Activated CD8-positive, alpha-beta memory T cell treated with anti-CD3 and anti-CD28 coated beads for 36 hours (primary cell): ENCODE measurements at regions not wholly inside any gene's neighbourhood (a gene's known extent, or its start where the extent isn't known, plus 50 kb on each side); places are given as distances from the start of the nearest gene placed in this dataset.
"Not testable (repeated sequence)": the region's sequence is repeated elsewhere in the genome, so short reads cannot be mapped to it uniquely, and the experiment has no call there.

ENCODE experiments used
- CTCF ChIA-PET: fragments of 350-600 bp; sonication (Branson Sonifier 250); formaldehyde crosslinking; loops from one replicate; lab custom pipeline; 2021; ENCODE audit warnings: antibody characterized with exemption; lab: Charles Lee
- POLR2A ChIA-PET: fragments of 350-600 bp; sonication (Branson Sonifier 250); formaldehyde crosslinking; loops from one replicate; lab custom pipeline; 2021; ENCODE audit warnings: antibody characterized with exemption; lab: Charles Lee

DNA sequence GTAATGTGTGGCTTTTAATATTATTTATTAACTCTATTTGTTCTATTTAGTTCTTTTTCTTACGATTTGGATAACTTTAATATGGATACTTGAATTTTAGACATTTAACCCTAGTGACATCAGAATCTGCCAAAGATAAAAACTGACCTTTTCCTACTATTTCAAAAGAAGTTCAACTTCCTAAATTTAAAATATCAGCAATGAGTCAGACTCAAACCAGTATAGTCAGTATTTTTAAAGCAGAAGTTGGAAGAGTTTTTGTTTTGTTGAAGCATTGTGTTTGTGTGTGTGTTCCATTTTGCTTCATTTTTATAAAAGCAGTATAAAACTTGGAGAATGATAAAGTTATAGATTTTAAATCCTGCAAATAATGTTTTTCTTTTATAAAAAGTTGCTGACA is 251.8 kb upstream of the RASA1 start:
- POLR2A ChIA-PET: no interaction called here
- CTCF ChIA-PET: no interaction called here

DNA sequence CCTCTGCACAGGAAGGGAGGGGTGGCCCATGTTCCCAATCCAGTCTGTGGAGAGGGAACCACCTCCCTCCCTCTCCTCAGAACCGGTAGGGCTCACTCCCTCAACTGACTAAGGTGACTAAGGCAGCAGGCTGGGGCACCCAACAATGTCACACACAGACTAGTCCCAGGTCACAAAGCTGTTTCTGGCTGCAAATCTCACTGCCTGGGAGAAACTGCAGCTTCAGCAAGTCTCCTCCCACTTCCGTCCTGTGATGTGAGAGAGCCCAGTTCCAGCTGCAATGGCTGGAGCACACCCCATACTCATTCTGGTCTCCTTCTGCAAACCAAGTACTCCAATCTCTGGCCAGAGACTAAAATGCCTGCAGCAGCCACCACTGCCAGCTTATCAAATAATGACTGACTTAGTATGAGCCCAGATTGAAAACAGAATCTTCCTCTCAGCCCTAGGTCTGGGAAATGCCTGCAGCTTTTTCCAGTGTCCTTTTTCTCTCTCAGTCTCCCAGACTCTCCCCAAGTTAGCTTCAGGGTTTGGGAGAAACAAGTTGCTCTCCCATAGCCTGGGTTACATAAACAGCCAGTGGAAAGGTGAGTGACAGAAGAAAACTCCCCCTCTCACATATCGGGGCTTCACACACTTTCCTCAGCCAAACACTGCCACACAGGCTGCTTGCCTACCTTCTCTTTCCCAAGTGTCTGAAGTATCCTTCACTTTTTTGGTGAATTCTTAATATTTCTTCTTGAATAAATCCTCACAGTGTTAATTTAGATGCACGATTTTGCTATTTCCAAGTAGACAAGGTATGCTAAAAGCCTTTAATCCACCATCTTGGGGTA is 247.4 kb upstream of the RASA1 start:
- CTCF ChIA-PET: no interaction called here
- POLR2A ChIA-PET: no interaction called here

DNA sequence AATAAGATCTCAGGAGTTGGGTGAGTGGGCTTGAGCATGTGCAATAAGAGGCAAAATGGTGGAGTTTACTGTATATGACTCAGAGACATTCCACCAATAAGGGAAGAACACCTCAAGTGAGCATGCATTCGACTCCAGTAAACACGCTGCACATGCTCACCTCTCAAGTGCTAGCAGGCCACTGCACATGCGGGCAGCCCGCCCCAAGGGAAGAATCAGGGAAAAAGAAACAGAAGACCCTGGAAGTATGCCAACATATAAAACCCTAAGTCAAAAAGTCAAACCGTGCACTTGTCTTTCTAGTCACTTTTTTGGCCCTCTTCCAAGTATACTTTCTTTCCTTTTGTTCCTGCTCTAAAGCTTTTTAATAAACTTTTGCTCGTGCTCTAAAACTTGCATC is 245.3 kb upstream of the RASA1 start:
- ChIA-PET POLR2A (no interaction called here), CTCF (no interaction called here)

DNA sequence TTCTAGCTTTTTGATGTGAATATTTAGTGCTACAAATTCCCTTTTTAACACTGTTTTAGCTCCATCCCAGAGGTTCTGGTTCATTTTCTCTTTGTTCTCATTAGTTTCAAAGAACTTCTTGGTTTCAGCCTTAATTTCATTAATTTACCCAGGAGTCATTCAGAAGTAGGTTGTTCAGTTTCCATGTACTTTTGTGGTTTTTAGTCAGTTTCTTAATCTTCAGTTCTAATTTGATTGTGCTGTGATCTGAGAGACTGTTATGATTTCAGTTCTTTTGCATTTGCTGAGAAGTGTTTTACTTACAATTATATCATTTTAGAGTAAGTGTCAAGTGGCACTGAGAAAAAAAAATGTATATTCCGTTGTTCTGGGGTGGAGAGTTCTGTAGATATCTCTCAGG is 240.1 kb upstream of the RASA1 start:
- CTCF ChIA-PET: no interaction called here
- POLR2A ChIA-PET: no interaction called here

DNA sequence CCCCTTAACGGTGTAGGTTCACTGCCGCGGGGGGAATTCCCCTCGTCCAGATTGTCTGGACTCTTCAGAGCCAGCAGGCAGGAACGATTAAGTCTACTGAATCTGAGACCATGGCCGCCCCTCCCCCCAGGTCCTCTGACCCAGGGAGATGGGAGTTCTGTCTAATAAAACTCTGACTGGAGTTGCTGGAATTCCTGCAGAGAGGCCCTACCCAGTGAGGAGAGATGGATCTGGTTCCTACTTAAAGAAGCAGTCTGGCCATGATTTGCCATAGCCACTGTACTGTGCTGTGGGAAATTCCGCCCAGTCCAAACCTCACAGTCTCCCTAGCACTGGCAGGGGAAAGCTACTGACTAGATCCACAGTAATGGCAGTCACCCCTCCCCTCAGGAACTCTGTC is 237.7 kb upstream of the RASA1 start:
- ChIA-PET CTCF (no interaction called here), POLR2A (interaction anchor here (0.6 kb wide), 1 partner anchor 238 kb away, joined by 3 read pairs; the partner anchor contains the start of gene RASA1)

DNA sequence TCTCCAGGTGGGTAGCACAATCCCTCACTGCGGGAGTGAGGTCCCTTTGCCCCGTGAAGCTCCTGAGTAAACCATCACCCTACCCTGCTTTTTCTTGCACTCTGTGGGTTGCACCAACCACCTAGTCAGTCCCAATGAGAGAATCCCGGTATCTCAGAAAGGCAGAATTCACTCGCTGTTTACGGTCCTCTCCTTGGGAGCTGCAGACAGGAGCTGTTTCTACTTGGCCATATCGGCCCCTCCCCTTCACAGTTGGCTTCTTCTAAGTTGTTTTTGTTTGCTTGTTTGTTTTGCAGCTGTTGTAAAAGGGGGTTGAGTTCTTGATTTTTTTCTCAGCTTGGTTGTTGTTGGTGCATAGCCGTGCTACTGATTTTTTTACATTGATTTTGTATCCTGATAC is 237.0 kb upstream of the RASA1 start:
- CTCF ChIA-PET: no interaction called here
- POLR2A ChIA-PET: interaction anchor here (0.6 kb wide), 1 partner anchor 237 kb away, joined by 3 read pairs; the partner anchor contains the start of gene RASA1

DNA sequence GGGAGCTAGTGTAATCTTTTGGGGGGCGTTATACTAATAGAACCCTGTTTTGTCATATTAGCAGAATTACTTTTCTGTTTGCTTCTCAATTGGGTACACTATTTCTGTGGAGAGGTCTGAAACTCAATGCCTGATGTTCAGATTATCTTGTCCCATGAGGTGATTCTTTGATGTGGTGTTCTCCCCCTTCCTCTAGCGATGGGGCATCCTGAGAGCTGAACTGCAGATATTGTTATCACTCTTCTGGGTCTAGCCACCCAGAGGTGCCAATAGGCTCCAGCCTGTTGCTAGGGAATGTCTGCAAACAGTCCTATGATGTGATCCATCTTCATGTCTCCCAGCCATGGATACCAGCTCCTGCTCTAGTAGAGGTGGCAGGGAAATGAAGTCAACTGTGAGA is 233.1 kb upstream of the RASA1 start:
- ChIA-PET CTCF (no interaction called here), POLR2A (no interaction called here)

DNA sequence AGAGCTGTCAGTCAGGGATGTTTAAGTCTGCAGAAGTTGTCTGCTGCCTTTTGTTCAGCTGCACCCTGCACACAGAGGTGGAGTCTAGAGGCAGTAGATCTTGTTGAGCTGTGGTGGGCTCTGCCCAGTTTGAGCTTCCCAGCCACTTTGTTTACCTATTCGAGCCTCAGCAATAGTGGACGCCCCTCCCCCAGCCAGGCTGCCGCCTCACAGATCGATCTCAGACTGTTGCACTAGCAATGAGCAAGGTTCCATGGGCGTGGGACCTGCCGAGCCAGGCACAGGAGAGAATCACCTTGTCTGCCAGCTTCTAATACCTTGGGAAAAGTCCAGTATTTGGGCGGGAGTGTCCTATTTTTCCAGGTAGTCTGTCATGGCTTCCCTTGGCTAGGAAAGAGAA is 225.1 kb upstream of the RASA1 start:
- ChIA-PET CTCF (no interaction called here), POLR2A (no interaction called here)

DNA sequence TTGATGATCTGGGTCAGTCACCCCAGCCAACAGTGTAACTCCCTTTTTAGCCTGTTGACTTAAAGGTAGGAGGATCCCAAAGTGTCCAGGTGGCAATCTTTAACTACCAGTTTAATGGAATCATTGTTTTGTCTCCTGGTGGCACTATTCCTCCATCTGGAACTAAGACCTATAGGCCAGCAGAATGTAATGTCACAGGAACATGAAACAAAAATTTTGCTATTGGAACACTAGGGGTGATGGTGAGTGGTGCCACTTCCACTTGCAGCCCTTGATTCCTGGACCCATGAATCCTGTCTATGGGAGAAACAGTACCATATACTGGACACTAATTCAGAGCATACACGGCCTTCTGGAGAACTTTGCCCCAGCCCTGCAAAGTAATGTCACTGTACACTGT is 219.5 kb upstream of the RASA1 start:
- ChIA-PET POLR2A (no interaction called here), CTCF (no interaction called here)

DNA sequence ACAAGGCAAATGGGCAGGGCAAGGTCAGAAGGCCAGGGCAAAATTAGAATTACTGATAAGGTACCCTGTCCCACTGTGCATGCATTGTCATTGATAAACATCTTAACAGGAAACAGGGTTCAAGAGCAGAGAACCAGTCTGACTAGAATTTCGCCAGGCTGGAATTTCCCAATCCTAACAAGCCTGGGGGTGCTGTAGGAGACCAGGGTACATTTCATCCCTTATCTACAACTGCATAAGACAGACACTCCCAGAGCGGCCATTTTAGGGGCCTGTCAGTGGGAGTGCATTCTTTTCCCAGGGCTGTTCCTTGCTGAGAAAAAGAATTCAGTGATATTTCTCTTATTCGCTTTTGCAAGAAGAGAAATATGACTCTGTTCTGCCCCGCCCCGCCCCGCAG is 218.7 kb upstream of the RASA1 start:
- POLR2A ChIA-PET, CTCF ChIA-PET: not testable (repeated sequence)

DNA sequence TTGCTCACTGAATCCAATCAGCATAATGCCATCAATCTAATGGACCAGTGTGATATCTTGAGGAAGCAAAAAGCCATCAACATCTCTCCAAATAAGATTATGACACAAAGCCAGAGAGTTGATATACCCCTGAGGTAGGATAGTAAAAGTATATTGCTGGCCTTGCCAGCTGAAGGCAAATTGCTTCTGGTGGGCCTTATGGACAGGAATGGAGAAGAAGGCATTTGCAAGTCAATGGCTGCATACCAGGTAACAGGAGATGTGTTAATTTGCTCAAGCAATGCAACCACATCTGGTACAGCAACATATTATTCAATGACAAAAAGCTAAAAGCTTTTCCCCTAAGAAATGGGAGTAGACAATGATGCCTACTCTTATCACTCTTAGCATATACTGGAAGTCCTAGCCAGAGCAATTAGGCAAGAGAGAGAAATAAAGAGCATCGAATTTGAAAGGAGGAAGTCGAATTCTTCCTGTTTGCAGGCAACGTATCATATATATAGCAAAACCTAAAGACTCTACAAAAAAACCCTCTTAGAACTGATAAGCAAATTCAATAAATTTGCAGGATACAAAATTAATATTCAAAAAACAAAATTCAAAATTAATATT is 216.1 kb upstream of the RASA1 start:
- POLR2A ChIA-PET: no interaction called here
- CTCF ChIA-PET: no interaction called here

DNA sequence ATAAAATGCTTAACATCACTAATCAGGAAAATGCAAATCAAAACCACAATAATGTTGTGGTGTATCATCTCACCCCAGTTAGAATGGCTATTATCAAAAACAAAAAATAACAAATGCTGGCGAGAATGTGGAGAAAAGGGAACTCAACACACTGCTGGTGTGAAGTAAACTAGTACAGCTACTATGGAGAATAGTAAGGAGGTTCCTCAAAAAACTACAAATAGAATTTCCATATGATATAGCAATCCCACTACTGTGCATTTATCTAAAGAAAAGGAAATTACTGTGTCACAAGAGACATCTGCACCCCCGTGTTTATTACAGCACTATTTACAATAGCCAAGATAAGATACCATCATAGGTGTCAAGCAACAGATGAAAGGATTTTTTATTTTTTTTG is 214.5 kb upstream of the RASA1 start:
- ChIA-PET CTCF (no interaction called here), POLR2A (no interaction called here)

DNA sequence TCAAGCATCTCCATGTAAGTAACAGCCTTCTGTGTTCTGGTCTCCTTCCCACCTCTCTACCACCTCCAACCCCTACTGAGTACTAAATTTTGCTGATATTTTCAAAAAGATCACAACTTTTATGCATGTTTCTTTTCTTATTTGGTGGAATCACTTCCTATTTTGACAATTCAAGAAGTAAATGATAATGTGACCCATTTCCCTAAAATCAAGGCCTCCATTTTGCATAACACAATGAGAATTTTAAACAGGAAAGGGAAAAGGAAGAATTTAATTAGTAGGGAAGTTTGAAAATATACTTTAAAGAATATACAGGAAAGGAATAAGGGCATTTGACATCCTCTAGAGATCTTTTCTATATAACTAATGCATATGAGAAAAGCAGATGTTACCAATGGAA is 212.9 kb upstream of the RASA1 start:
- POLR2A ChIA-PET: no interaction called here
- CTCF ChIA-PET: no interaction called here

DNA sequence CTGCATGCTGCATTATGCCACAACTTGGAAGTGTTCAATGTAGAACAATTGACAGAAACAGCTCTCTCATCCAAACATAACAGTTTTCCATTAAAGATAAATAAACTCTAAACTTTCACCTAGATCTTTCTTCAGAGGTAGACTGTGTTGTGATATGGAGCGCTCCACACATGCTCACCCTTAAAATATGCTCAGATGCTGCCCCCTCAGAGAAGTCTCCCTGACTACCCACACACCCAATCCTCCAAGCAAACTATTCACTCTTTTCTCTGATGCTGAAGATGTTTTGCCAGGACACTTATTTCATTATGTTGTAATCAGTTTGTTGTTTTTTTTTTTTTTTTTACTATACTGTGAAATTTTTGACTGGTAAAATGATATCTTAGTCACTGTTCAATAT is 206.6 kb upstream of the RASA1 start:
- POLR2A ChIA-PET: no interaction called here
- CTCF ChIA-PET: no interaction called here

DNA sequence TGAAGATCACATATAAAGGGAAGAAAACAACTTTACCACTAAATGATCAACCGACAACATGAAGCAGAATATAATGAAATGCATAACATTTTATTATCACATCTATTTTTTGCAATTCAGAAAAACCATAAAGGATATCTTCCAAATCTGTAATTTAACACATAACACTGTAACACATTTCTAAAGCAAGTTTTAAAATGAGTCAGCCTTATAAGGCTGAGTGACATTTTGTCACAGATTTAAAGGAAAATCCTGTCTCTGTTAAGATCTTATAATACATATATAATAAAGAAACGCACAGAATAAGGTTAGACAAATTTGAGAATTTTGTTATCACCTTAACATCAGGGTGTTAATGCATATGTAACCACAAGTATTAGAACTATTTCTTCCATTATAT is 198.4 kb upstream of the RASA1 start:
- ChIA-PET CTCF (interaction anchor here (0.5 kb wide), 1 partner anchor 9 kb away, joined by 3 read pairs; no protein-coding TSS in a partner anchor), POLR2A (no interaction called here)

DNA sequence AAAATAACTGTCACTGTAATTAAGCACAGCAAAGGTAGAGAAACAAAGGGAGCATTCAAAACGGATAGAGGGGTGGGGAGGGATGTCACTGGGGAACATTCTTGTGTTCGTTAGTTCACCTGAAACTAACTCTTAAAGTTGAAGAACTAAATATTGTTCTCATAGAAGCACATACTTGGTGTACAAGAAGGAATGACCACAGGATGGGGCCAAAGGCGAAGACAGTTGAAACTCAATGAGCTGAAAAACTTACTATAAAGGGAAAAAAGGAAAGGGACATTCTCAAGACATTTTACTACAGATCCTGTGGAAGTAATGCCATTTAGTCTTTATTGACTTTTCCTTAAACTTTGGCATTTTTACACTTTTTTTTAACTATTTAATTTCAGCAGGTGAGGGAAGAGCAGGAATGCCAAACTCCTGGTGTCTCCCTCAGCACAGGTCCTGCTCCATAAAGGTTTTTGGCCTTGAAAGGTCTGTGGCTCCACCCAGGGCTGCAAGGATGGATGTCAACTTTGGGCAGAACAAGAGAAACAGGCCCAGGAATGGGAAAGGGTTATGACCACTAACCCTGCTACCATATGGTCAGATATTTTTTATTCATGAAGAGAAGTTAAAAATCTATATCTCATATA is 197.6 kb upstream of the RASA1 start:
- ChIA-PET CTCF (interaction anchor here (0.6 kb wide), 1 partner anchor 58 kb away, joined by 3 read pairs; no protein-coding TSS in a partner anchor), POLR2A (no interaction called here)

DNA sequence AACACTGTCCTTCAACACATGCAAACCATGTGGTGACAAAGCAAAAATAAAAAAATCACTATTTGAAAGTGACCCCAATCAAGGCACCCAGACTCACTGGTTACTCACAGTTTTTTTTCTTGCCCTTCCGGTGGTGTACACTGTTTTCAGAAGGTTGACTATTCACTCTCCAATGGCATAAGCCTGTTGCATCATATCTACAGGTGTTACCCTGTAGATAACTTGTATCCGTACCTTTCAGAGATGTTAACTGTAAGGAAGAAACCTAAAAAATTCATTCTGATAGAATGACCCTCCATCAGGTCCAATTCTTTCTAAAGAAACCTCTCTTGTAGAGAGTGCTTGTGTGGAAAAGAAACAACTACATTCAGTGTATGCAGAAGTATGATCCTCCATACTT is 193.6 kb upstream of the RASA1 start:
- ChIA-PET CTCF (no interaction called here), POLR2A (no interaction called here)

DNA sequence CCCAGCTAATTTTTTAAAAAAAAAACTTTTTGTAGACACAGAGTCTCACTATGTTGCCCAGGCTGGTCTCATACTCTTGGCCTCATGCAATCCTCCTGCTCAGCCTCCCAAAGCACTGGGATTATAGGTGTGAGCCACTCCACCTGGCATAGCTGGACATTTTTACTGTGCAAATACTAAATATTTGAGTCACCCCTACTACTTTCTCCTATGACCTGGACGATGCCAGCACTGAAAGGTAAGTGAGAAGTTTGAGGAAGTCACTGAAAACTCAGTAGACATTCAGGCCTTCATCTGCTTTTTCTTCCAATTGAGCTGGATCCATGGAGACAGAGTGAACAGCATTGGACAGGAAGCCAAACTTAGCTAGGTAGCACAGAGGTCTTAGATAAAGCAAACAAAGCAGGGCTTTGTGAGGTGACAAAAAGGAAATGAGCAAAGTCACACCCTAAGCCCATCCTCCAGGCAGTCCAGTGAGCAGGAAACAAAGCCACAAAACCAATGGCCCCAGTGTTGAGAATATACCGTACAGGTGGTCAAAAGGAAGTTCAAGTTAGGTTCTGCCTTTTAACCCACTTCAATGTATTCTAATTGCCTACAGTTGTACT is 192.6 kb upstream of the RASA1 start:
- ChIA-PET CTCF (interaction anchor here (0.6 kb wide), 1 partner anchor 315 kb away, joined by 3 read pairs; no protein-coding TSS in a partner anchor), POLR2A (interaction anchor here (0.6 kb wide), 1 partner anchor 299 kb away, joined by 3 read pairs; no protein-coding TSS in a partner anchor)

DNA sequence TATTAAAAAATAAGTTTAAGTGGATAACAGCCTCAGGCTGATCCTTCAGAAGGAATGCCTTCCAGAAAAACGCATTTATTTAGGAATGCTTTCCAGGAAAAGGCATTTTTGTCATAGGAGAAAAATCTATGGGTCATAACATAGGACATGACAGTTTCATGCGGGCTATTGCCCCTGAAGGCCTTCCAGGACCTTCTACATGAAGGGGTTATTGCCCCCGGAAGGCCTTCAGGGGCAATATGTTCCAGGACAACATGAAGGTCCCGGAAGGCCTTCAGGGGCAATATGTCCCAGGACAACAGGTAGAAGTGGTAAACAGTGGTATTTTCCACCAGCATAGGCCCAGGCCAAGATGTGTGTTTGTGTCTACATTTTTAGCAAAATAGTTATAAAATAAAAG is 191.3 kb upstream of the RASA1 start:
- ChIA-PET CTCF (no interaction called here), POLR2A (no interaction called here)

DNA sequence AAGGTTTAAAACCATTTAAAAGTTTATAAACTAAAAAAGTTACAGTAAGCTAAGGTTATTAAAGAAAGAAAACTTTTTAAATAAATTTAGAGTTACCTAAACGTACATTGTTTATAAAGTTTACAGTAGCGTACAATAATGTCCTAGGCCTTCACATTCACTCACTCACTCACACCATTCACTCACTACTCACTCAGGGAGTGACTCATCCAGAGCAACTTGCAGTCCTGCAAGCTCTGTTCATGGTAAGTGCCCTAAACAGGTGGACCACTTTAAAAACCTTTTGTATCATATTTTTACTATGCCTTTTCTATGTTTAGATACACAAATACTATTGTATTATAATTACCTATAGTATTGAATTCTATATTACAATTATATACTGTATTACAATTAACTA is 190.8 kb upstream of the RASA1 start:
- CTCF ChIA-PET: no interaction called here
- POLR2A ChIA-PET: no interaction called here
